HUES6 (cell line): ENCODE measurements at regions not wholly inside any gene's neighbourhood (a gene's known extent, or its start where the extent isn't known, plus 50 kb on each side); places are given as distances from the start of the nearest gene placed in this dataset.

Source experiments
- H3K27ac ChIP-seq: 2 replicates; pipeline ENCODE4 v1.7.0; 2013; ENCODE audit warnings: low read depth, mild to moderate bottlenecking, low read length, inconsistent platforms
- H3K27me3 ChIP-seq: 2 replicates; pipeline ENCODE4 v1.6.1; 2013; ENCODE audit warnings: low read length; ENCODE audit not compliant: control insufficient read depth, insufficient read depth
- H3K36me3 ChIP-seq: 2 replicates; pipeline ENCODE4 v1.6.1; 2013; ENCODE audit warnings: low read length; ENCODE audit not compliant: control insufficient read depth, insufficient read depth
- H3K4me1 ChIP-seq: 2 replicates; pipeline ENCODE4 v1.6.1; 2013; ENCODE audit warnings: low read length; ENCODE audit not compliant: control insufficient read depth, insufficient read depth
- H3K4me3 ChIP-seq: 2 replicates; pipeline ENCODE4 v1.5.1; 2013; ENCODE audit warnings: low read depth, low read length
- H3K9ac ChIP-seq: one replicate; pipeline ENCODE4 v1.6.1; 2013; ENCODE audit warnings: mild to moderate bottlenecking, low read length
- H3K9me3 ChIP-seq: 2 replicates; pipeline ENCODE4 v1.6.1; 2013; ENCODE audit warnings: low read depth, low read length; ENCODE audit not compliant: control insufficient read depth, insufficient read depth

DNA sequence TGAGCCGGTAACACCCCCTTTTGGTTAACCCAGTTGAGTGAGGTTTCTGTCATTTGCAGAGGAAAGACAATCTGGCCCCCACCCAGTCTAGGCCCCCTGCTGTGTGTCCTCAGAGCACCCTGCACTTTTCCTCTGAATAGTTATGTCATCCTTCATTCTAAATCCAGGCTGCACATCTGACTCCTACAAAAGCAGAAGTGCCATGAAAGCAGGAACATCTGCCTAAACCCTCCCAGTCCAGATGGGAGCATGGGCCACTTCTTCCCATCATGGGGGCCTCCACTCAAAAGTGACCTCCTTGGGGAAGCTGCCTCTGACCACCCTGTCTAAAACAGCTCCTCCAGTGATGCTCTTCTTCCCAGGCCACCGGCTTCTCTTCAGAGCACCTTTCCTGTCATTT, 53.7 kb upstream of the HMGXB4 start:
- H3K27me3 ChIP-seq = no peaks in the 10 kb centered on the region
- H3K9me3 ChIP-seq = no peaks in the 10 kb centered on the region
- H3K4me3 ChIP-seq = no peak overlapping the region
- H3K27ac ChIP-seq = no peak overlapping the region
- peaks cover 12% of the 10 kb centered on the region; the same call in 1 of the 2 replicates for H3K4me1 ChIP-seq
- no peaks in the 10 kb centered on the region for H3K36me3 ChIP-seq
- no peak overlapping the region for H3K9ac ChIP-seq

GRCh38 chr22:35204807-35205775, 52.2 kb upstream of the HMGXB4 start:
- Histone ChIP-seq H3K9ac (no peak overlapping the region), H3K9me3 (no peaks in the 10 kb centered on the region), H3K36me3 (no peaks in the 10 kb centered on the region), H3K4me1 (peaks cover 12% of the 10 kb centered on the region; the same call in 1 of the 2 replicates), H3K27ac (no peak overlapping the region), H3K27me3 (no peaks in the 10 kb centered on the region), H3K4me3 (no peak overlapping the region)

DNA sequence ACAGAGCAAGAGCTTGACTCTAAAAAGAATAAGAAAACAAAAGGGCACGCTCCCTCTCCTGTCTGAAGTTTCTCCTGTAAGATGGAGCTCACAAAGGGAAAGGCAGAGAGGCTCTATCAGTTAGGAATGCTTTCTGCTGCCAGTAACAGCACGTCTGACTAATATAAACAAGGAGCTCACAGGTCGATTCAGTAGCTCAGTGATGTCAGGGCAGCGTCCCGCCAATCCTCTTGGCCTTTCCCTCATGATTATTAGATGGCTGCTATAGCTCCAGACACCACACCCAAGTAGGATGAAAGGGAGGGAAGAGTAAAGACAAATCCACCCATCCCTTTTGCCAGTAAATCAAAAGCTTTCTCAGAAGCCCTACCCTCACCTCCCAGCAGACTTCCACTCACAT, 51.3 kb upstream of the HMGXB4 start:
- H3K36me3 ChIP-seq = no peaks in the 10 kb centered on the region
- H3K27me3 ChIP-seq = no peaks in the 10 kb centered on the region
- H3K27ac ChIP-seq = no peak overlapping the region
- H3K4me1 ChIP-seq = peaks cover 12% of the 10 kb centered on the region; the same call in 1 of the 2 replicates
- no peak overlapping the region for H3K9ac ChIP-seq
- no peak overlapping the region for H3K4me3 ChIP-seq
- no peaks in the 10 kb centered on the region for H3K9me3 ChIP-seq

- no peak overlapping the region for H3K9ac ChIP-seq
- no peak overlapping the region for H3K4me3 ChIP-seq
- no peaks in the 10 kb centered on the region for H3K9me3 ChIP-seq
- no peak overlapping the region for H3K27ac ChIP-seq
- no peaks in the 10 kb centered on the region for H3K27me3 ChIP-seq
- no peaks in the 10 kb centered on the region for H3K36me3 ChIP-seq
- H3K4me1 ChIP-seq = peaks cover 12% of the 10 kb centered on the region; the same call in 1 of the 2 replicates
Observed at GRCh38 chr22:35206889-35207288, 50.4 kb upstream of the HMGXB4 start.
